ENCODE measurements at regions not wholly inside any gene's neighbourhood (a gene's known extent, or its start where the extent isn't known, plus 50 kb on each side); places are given as distances from the start of the nearest gene placed in this dataset.

DNA sequence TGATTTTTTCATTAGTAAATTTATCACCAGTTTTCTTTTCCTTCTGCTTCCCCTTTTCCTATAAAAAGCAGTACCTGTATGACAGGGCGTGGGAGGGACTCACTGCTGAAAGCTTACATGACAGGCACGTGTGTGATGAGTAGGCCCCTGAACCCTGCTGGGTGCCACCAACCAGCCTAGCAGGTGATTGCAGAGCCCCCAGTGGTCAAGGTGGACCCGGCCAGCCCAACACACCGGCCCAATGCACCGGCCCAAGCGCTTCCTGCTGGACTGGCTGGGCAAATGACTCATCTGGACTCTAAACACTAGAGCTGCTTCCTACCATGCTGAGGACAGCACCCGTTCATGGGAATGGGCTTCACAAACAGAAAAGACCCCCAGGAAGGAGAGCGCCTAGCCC, 89.8 kb upstream of the TMEM72 start:
- 97% methylated on average over 7 of the region's 8 CpGs for WGBS (ENCODE audit: insufficient coverage)
- H3K36me3 Mint-ChIP-seq, result no peaks in the 10 kb centered on the region
- Histone ChIP-seq H3K9me3 (replicated peaks in 1 of 2; ENCODE audit: control insufficient read depth in 1 of 2, insufficient read depth in 1 of 2, low read length in 2 of 2) (no peaks in the 10 kb centered on the region), H2AFZ (ENCODE audit: insufficient read depth, low read depth, low read length, poor library complexity, severe bottlenecking) (no peak overlapping the region), H3K27ac (ENCODE audit: low read depth in 1 of 2, low read length in 2 of 2) (no peak overlapping the region), H3K36me3 (replicated peaks in 1 of 2; ENCODE audit: control insufficient read depth in 1 of 2, insufficient read depth in 2 of 2, low read length in 2 of 2) (no peaks in the 10 kb centered on the region), H3K27me3 (ENCODE audit: control insufficient read depth in 2 of 2, insufficient read depth in 2 of 2, low read length in 2 of 2) (no peaks in the 10 kb centered on the region), H3K4me3 (replicated peaks in 1 of 3; ENCODE audit: low read depth in 2 of 3, low read length in 3 of 3) (no peak overlapping the region), H3K4me2 (replicated peaks; ENCODE audit: extremely low read depth, low read length, poor library complexity, severe bottlenecking) (no peak overlapping the region), H3K4me1 (ENCODE audit: control insufficient read depth in 1 of 2, insufficient read depth in 2 of 2, low read length in 2 of 2) (no peaks in the 10 kb centered on the region), H3K9ac (ENCODE audit: insufficient read depth, low read length, poor library complexity, severe bottlenecking) (no peak overlapping the region), H3K79me2 (ENCODE audit: insufficient read depth, low read length) (no peaks in the 10 kb centered on the region), H4K20me1 (ENCODE audit: insufficient read depth, low read length) (no peaks in the 10 kb centered on the region)
- no peak for DNase-seq
- no peak overlapping the region for H3K27ac Mint-ChIP-seq
- peaks cover 0 to 2% (median 0%) of the 10 kb centered on the region in 7 donors for H3K9me3 Mint-ChIP-seq
- no peak overlapping the region for H3K4me3 Mint-ChIP-seq
- intact Hi-C loops (cut with micrococcal nuclease), result no loop called here
- TF ChIP-seq, protein P1, sequence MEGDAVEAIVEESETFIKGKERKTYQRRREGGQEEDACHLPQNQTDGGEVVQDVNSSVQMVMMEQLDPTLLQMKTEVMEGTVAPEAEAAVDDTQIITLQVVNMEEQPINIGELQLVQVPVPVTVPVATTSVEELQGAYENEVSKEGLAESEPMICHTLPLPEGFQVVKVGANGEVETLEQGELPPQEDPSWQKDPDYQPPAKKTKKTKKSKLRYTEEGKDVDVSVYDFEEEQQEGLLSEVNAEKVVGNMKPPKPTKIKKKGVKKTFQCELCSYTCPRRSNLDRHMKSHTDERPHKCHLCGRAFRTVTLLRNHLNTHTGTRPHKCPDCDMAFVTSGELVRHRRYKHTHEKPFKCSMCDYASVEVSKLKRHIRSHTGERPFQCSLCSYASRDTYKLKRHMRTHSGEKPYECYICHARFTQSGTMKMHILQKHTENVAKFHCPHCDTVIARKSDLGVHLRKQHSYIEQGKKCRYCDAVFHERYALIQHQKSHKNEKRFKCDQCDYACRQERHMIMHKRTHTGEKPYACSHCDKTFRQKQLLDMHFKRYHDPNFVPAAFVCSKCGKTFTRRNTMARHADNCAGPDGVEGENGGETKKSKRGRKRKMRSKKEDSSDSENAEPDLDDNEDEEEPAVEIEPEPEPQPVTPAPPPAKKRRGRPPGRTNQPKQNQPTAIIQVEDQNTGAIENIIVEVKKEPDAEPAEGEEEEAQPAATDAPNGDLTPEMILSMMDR (IDR thresholded peaks at IDR 0.05), result no peak
- H3K4me1 Mint-ChIP-seq, result no peaks in the 10 kb centered on the region
- H3K27me3 Mint-ChIP-seq (ENCODE audit: low read depth in 3 of 3), result peaks cover 0 to 6% (median 5%) of the 10 kb centered on the region in 3 donors

DNA sequence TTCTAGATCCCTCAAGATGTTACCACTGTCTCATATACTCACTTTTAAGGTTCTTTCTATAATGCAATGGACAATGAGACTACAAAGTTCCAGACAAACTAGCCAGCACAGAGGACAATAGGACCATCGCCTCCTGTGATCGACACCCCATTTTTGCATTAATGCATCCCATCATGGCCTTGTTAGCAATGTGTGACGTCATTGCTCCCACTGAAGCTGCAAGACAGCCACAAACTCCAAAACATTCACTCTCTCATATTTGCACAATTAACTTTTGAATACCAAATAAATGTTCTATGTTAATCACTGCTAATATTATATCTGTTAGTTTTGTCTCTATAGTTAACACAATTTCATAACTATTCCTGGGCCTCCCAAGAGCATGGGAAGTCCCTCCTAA, 88.8 kb upstream of the TMEM72 start:
- Histone ChIP-seq H3K27me3 (ENCODE audit: control insufficient read depth in 2 of 2, insufficient read depth in 2 of 2, low read length in 2 of 2) (no peaks in the 10 kb centered on the region), H3K9me3 (replicated peaks in 1 of 2; ENCODE audit: control insufficient read depth in 1 of 2, insufficient read depth in 1 of 2, low read length in 2 of 2) (no peaks in the 10 kb centered on the region), H2AFZ (ENCODE audit: insufficient read depth, low read depth, low read length, poor library complexity, severe bottlenecking) (no peak overlapping the region), H4K20me1 (ENCODE audit: insufficient read depth, low read length) (no peaks in the 10 kb centered on the region), H3K79me2 (ENCODE audit: insufficient read depth, low read length) (no peaks in the 10 kb centered on the region), H3K36me3 (replicated peaks in 1 of 2; ENCODE audit: control insufficient read depth in 1 of 2, insufficient read depth in 2 of 2, low read length in 2 of 2) (no peaks in the 10 kb centered on the region), H3K9ac (ENCODE audit: insufficient read depth, low read length, poor library complexity, severe bottlenecking) (no peak overlapping the region), H3K4me3 (replicated peaks in 1 of 3; ENCODE audit: low read depth in 2 of 3, low read length in 3 of 3) (no peak overlapping the region), H3K4me2 (replicated peaks; ENCODE audit: extremely low read depth, low read length, poor library complexity, severe bottlenecking) (no peak overlapping the region), H3K27ac (ENCODE audit: low read depth in 1 of 2, low read length in 2 of 2) (no peak overlapping the region), H3K4me1 (ENCODE audit: control insufficient read depth in 1 of 2, insufficient read depth in 2 of 2, low read length in 2 of 2) (no peaks in the 10 kb centered on the region)
- Mint-ChIP-seq H3K27ac (no peak overlapping the region), H3K4me3 (no peak overlapping the region), H3K9me3 (peaks cover 0 to 2% (median 0%) of the 10 kb centered on the region in 7 donors), H3K36me3 (no peaks in the 10 kb centered on the region), H3K27me3 (ENCODE audit: low read depth in 3 of 3) (peaks cover 3 to 6% (median 5%) of the 10 kb centered on the region in 3 donors), H3K4me1 (no peaks in the 10 kb centered on the region)
- DNase-seq, result no peak
- intact Hi-C loops (cut with micrococcal nuclease), result no loop called here
- TF ChIP-seq, protein P1 (IDR thresholded peaks at IDR 0.05), result no peak
- 96% methylated on average over 2 of the region's 3 CpGs for WGBS (ENCODE audit: insufficient coverage)

Data from CD14-positive monocyte (primary cell).